HL-60 (cell line): ENCODE measurements at regions not wholly inside any gene's neighbourhood (a gene's known extent, or its start where the extent isn't known, plus 50 kb on each side); places are given as distances from the start of the nearest gene placed in this dataset.

ENCODE experiments used
- DNase-seq, 2 experiments: peaks; one replicate each; pipeline ENCODE4 v3.0.0-alpha.2; 2010 to 2020; ENCODE audit warnings: low read depth in 1 of 2, low spot score in 1 of 2
- H3K27ac ChIP-seq: fragments of 250-450 bp; sonication (Bioruptor Pico); replicated peaks from 2 replicates; pipeline ENCODE4 v1.5.1; 2020; ENCODE audit warnings: mild to moderate bottlenecking, moderate library complexity
- H3K27me3 ChIP-seq: fragments of 250-450 bp; sonication (Bioruptor Pico); 2 replicates; pipeline ENCODE4 v1.5.1; 2021; ENCODE audit warnings: mild to moderate bottlenecking, moderate library complexity; ENCODE audit not compliant: insufficient read depth, poor library complexity, severe bottlenecking
- H3K4me3 ChIP-seq: replicated peaks from 2 replicates; pipeline ENCODE4 v1.5.1; 2011; ENCODE audit warnings: mild to moderate bottlenecking, control low read depth, low read length; ENCODE audit not compliant: insufficient read depth
- GABPA ChIP-seq: IDR thresholded peaks from 2 replicates; pipeline ENCODE4 v1.6.1; 2012; ENCODE audit warnings: low read depth
- POLR2AphosphoS5 ChIP-seq: IDR thresholded peaks from 2 replicates; pipeline ENCODE4 v1.6.1; 2012; ENCODE audit warnings: low read depth
- SPI1 ChIP-seq: IDR thresholded peaks from 2 replicates; pipeline ENCODE4 v1.6.1; 2012; ENCODE audit warnings: low read depth, mild to moderate bottlenecking, borderline replicate concordance
- TF ChIP-seq, protein P1 (sequence below): IDR thresholded peaks from 2 replicates; pipeline ENCODE4 v1.6.1; 2012; ENCODE audit warnings: low read depth; ENCODE audit not compliant: insufficient replicate concordance
- TF ChIP-seq, protein P2 (sequence below): IDR thresholded peaks from one replicate; pipeline ENCODE4 v1.5.1; 2011; ENCODE audit warnings: low read length, control low read depth, inconsistent platforms; ENCODE audit not compliant: insufficient read depth

DNA sequence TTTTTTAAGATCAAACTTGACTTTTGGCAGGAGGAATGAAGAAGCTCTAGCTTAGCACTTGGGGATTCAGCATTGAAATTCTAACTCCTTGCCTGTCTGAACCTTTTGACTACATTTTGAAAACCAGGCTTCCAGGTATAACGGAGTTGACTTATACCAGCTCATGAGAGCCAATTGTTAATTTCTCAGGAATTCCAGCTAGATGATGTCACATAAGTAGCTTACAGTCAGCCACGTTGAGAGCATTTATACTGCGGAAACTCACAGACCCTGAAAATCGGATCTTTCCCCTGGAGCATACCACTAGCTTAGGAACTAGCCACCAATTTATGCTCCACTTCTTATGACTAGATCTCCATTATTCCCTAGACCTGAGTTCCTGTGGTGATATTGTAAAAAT lies 321.4 kb upstream of the DPH6 start:
- H3K27me3 ChIP-seq, result no peaks in the 10 kb centered on the region
- DNase-seq, result no peak
- H3K4me3 ChIP-seq, result no peak overlapping the region
- no peak for TF ChIP-seq SPI1
- TF ChIP-seq GABPA, result no peak
- TF ChIP-seq POLR2AphosphoS5, result no peak
- TF ChIP-seq, protein P1, sequence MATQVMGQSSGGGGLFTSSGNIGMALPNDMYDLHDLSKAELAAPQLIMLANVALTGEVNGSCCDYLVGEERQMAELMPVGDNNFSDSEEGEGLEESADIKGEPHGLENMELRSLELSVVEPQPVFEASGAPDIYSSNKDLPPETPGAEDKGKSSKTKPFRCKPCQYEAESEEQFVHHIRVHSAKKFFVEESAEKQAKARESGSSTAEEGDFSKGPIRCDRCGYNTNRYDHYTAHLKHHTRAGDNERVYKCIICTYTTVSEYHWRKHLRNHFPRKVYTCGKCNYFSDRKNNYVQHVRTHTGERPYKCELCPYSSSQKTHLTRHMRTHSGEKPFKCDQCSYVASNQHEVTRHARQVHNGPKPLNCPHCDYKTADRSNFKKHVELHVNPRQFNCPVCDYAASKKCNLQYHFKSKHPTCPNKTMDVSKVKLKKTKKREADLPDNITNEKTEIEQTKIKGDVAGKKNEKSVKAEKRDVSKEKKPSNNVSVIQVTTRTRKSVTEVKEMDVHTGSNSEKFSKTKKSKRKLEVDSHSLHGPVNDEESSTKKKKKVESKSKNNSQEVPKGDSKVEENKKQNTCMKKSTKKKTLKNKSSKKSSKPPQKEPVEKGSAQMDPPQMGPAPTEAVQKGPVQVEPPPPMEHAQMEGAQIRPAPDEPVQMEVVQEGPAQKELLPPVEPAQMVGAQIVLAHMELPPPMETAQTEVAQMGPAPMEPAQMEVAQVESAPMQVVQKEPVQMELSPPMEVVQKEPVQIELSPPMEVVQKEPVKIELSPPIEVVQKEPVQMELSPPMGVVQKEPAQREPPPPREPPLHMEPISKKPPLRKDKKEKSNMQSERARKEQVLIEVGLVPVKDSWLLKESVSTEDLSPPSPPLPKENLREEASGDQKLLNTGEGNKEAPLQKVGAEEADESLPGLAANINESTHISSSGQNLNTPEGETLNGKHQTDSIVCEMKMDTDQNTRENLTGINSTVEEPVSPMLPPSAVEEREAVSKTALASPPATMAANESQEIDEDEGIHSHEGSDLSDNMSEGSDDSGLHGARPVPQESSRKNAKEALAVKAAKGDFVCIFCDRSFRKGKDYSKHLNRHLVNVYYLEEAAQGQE, result no peak
- TF ChIP-seq, protein P2, sequence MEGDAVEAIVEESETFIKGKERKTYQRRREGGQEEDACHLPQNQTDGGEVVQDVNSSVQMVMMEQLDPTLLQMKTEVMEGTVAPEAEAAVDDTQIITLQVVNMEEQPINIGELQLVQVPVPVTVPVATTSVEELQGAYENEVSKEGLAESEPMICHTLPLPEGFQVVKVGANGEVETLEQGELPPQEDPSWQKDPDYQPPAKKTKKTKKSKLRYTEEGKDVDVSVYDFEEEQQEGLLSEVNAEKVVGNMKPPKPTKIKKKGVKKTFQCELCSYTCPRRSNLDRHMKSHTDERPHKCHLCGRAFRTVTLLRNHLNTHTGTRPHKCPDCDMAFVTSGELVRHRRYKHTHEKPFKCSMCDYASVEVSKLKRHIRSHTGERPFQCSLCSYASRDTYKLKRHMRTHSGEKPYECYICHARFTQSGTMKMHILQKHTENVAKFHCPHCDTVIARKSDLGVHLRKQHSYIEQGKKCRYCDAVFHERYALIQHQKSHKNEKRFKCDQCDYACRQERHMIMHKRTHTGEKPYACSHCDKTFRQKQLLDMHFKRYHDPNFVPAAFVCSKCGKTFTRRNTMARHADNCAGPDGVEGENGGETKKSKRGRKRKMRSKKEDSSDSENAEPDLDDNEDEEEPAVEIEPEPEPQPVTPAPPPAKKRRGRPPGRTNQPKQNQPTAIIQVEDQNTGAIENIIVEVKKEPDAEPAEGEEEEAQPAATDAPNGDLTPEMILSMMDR, result no peak
- no peak overlapping the region for H3K27ac ChIP-seq

DNA sequence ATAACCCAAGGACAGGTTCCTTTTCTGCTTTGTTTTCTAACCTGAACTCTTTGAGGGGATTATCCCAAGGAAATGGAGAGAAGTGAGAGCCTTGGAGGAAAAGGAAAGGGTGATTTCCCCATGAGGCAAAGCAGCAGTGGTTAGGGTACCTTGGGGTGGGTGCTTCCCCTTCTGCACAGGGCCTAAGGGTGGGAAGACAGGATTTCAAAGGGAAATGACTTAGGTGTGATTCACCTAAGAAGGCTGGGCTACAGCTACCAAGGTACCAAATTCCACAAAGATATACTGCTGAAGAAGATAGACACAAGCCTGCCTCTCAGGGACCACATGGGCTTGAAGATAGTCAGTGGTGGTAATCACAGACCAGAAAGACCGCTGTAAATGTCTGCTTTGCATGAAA lies 325.3 kb upstream of the DPH6 start:
- Histone ChIP-seq H3K27me3 (no peaks in the 10 kb centered on the region), H3K27ac (no peak overlapping the region), H3K4me3 (no peak overlapping the region)
- TF ChIP-seq, protein P1, result no peak
- TF ChIP-seq GABPA (no peak), SPI1 (no peak), POLR2AphosphoS5 (no peak)
- TF ChIP-seq, protein P2, result no peak
- no peak for DNase-seq

DNA sequence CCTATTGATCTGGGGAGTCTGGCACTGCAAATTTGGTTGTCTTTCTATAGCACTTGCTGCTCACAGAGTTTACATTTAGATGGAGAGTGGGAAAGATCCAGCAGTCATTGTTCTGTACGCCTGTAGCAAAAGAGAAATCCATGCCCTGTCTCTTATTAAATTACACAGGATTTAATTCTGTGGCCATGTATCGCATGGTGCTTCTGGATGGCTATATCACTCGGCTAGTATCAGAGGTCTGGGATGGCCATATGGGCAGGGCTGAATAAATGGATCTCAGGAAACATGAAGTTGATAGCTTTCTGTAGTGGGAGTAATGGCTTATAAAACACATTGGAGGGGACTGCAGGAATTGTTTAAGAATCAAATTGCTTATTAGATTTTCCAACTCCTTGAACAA lies 325.8 kb upstream of the DPH6 start:
- H3K4me3 ChIP-seq, result no peak overlapping the region
- H3K27ac ChIP-seq, result no peak overlapping the region
- DNase-seq, result no peak
- no peaks in the 10 kb centered on the region for H3K27me3 ChIP-seq
- TF ChIP-seq SPI1, result no peak
- no peak for TF ChIP-seq GABPA
- TF ChIP-seq, protein P1, result no peak
- no peak for TF ChIP-seq POLR2AphosphoS5
- TF ChIP-seq, protein P2, result no peak
